HG03558 (cell line): ENCODE measurements at regions not wholly inside any gene's neighbourhood (a gene's known extent, or its start where the extent isn't known, plus 50 kb on each side); places are given as distances from the start of the nearest gene placed in this dataset.

Source experiments
- ATAC-seq: cut with Tn5 transposase; IDR thresholded peaks from one replicate; pipeline ENCODE4 v1.9.1; 2021; ENCODE audit warnings: moderate number of reproducible peaks; ENCODE audit not compliant: unreplicated experiment; ENCODE audit errors: extremely low read depth

- ATAC-seq = no peak
These were observed 62.9 kb upstream of the DMRTA1 start for GRCh38 chr9:22383718-22384117.

GRCh38 chr9:22389271-22389670 is 57.4 kb upstream of the DMRTA1 start:
- no peak for ATAC-seq

GRCh38 chr9:22392523-22392922 is 54.1 kb upstream of the DMRTA1 start:
- ATAC-seq = no peak

- ATAC-seq = no peak
These were observed 50.9 kb upstream of the DMRTA1 start for GRCh38 chr9:22395687-22396141.
